ELF-1 (cell line): ENCODE measurements at regions not wholly inside any gene's neighbourhood (a gene's known extent, or its start where the extent isn't known, plus 50 kb on each side); places are given as distances from the start of the nearest gene placed in this dataset.

Source experiments
- DNase-seq: peaks from one replicate; pipeline ENCODE4 v3.0.0-alpha.2; 2016; ENCODE audit warnings: low read depth, low spot score

- DNase-seq: peak; percentile 42
Measured at GRCh38 chr2:206212673-206213513, 53.2 kb downstream of the EEF1B2 start.

- DNase-seq: no peak
Measured at GRCh38 chr2:206213514-206213845, 53.8 kb downstream of the EEF1B2 start.

GRCh38 chr2:206217166-206217565 lies 57.3 kb upstream of the ZDBF2 start:
- DNase-seq: peak; percentile 67

- peak; percentile 34 for DNase-seq
Measured at GRCh38 chr2:206217743-206218142, 56.7 kb upstream of the ZDBF2 start.

- DNase-seq: no peak
Measured at GRCh38 chr2:206218156-206218555, 56.3 kb upstream of the ZDBF2 start.

GRCh38 chr2:206218796-206219499 lies 55.5 kb upstream of the ZDBF2 start:
- DNase-seq: no peak

GRCh38 chr2:206219957-206220356 lies 54.5 kb upstream of the ZDBF2 start:
- DNase-seq: no peak

- no peak for DNase-seq
Measured at GRCh38 chr2:206220997-206221396, 53.5 kb upstream of the ZDBF2 start.
